ENCODE measurements at regions not wholly inside any gene's neighbourhood (a gene's known extent, or its start where the extent isn't known, plus 50 kb on each side); places are given as distances from the start of the nearest gene placed in this dataset.

- DNase-seq (ENCODE audit: extremely low spot score), result no peak
- TF ChIP-seq CTCF (IDR thresholded peaks at IDR 0.05; ENCODE audit: control extremely low read depth, extremely low read depth, low read depth, missing control alignments), result no peak
- POLR2A ChIA-PET, result no interaction called here
- CTCF ChIA-PET, result no interaction called here
Observed at GRCh38 chr2:239611222-239611795, 210.5 kb upstream of the HDAC4 start.

DNA sequence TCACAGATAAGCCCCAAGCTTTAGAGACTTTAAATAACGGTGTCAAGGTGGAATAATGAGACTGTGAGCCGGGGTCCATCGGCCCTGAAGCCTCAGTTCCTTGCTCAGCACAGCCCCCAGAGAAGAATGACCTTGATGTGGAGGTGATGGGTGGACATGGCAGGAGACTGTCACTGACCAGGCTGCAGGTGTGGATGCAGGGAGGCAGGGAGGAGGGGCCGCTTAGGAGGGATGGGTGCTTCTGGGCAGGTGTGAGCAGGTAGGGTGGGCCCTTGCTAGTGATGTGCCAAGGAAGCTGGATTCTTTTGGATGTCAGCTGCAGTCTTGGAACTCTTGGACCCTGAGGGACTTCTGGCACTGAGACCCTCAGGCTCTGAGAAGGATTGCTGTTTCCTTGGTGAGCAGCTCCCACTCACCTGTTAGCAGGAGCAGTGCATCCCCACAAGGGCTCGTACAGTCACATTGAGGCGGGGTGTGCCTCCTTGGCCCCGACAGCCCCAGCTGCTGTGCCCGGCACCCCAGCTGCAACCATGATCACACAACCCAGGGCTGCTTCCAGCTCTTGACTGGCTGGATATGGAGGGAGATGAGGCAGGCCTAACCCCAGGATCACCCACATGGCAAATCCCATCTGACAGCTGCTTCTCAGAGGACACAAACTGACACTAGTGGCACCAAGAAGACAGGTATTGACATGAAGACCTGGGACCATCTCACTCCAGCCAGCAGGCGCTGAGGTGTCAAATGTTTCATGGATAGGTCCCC lies 209.8 kb upstream of the HDAC4 start:
- POLR2A ChIA-PET, result no interaction called here
- CTCF ChIA-PET, result no interaction called here
- DNase-seq (ENCODE audit: extremely low spot score), result no peak
- TF ChIP-seq CTCF (IDR thresholded peaks at IDR 0.05; ENCODE audit: control extremely low read depth, extremely low read depth, low read depth, missing control alignments), result no peak

GRCh38 chr2:239609607-239610310 lies 208.9 kb upstream of the HDAC4 start:
- ChIA-PET CTCF (no interaction called here), POLR2A (no interaction called here)
- DNase-seq (ENCODE audit: extremely low spot score), result no peak
- no peak for TF ChIP-seq CTCF (IDR thresholded peaks at IDR 0.05; ENCODE audit: control extremely low read depth, extremely low read depth, low read depth, missing control alignments)

DNA sequence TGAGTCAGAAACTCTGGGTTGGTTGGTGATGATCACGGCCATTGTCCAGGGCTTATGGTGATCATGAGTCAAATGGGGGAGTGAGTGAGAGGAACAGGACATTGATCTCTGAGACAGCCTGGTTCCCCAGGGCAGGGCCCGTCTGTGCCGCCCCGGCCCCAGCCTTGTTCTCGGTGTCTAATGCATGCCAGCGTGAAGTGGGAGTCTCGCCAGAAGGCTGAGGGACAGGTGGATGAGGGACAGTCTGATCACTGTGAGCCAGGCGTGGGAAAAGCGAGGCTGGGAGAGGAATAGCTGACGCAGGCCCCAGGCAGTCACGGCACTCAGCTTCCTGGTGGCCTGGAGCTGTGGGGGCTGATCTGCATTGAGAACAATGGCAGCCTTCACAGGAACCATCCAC lies 208.3 kb upstream of the HDAC4 start:
- no peak for TF ChIP-seq CTCF (IDR thresholded peaks at IDR 0.05; ENCODE audit: control extremely low read depth, extremely low read depth, low read depth, missing control alignments)
- DNase-seq (ENCODE audit: extremely low spot score), result no peak
- ChIA-PET CTCF (no interaction called here), POLR2A (no interaction called here)

GRCh38 chr2:239608723-239609122 lies 207.9 kb upstream of the HDAC4 start:
- TF ChIP-seq CTCF (IDR thresholded peaks at IDR 0.05; ENCODE audit: control extremely low read depth, extremely low read depth, low read depth, missing control alignments), result no peak
- ChIA-PET CTCF (interaction anchor here (0.6 kb wide), 1 partner anchor 11 kb away, joined by 4 read pairs; no protein-coding TSS in a partner anchor), POLR2A (no interaction called here)
- no peak for DNase-seq (ENCODE audit: extremely low spot score)

DNA sequence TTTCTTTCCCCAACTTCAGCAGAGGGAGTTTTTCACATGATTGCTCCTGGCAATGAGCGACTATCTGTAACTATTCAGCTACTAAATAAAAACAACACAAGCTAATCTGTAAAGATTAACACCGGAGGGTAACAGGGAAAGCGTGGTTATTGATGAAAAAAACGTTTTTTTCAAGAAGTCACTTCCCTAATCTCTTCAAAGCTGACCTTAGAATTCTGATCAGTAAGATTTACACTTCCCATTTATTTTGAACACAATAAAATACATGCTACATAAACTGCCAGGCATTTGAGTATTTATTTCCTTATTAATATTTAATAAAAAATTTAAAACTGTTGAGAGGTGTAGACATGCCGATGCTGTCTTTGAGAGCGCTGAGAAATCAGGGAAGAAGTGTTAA lies 207.4 kb upstream of the HDAC4 start:
- POLR2A ChIA-PET, result no interaction called here
- DNase-seq (ENCODE audit: extremely low spot score), result no peak
- CTCF ChIA-PET, result interaction anchor here (0.6 kb wide), 1 partner anchor 11 kb away, joined by 4 read pairs; no protein-coding TSS in a partner anchor
- TF ChIP-seq CTCF (IDR thresholded peaks at IDR 0.05; ENCODE audit: control extremely low read depth, extremely low read depth, low read depth, missing control alignments), result no peak

Data from GM10248 (cell line).